GOT3 (cell line): ENCODE measurements at regions not wholly inside any gene's neighbourhood (a gene's known extent, or its start where the extent isn't known, plus 50 kb on each side); places are given as distances from the start of the nearest gene placed in this dataset.
"Not testable (repeated sequence)": the region's sequence is repeated elsewhere in the genome, so short reads cannot be mapped to it uniquely, and the experiment has no call there.

Experiments used
- DNase-seq: peaks from one replicate; lab custom pipeline; 2025; ENCODE audit warnings: mixed read lengths; lab: John Stamatoyannopoulos, UW

- no peak for DNase-seq
These were observed 115.9 kb upstream of the RUNX1 start for GRCh38 chr21:35164971-35165483.

DNA sequence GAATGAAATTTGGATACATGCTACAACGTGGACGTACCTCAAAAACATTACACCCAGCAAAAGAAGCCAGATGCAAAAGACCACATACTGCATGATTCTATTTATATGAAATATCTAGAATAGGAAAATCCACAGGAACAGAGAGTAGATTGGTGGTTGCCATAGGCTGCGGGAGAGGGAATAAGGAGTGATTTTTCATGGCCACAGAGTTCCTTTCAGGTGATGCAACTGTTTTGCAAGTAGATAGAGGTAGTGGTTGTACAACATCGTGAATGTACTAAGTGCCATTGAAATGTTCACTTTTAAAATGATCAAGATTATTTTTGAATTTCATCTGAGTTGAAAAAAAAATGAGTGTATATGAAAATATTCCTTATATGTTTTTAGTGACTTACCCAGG, 115.3 kb upstream of the RUNX1 start:
- no peak for DNase-seq

DNA sequence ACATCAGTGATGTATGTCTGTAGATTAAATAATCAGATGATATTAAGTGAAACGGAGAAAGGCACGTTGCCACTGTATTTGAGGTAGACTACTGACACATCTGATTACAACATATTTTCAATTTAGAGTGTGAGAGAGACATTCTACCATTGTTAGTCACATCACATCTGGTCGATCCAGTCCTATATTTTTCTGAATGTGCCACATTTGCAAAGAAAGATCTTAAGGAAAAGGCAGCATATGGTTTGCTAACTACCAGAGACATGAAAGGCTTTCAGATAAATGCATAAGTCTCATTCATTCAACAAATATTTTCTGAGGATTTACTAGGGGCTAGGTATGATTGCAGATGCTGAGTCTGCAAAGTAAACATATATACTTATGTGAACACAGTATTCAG, 114.3 kb upstream of the RUNX1 start:
- DNase-seq: no peak

DNA sequence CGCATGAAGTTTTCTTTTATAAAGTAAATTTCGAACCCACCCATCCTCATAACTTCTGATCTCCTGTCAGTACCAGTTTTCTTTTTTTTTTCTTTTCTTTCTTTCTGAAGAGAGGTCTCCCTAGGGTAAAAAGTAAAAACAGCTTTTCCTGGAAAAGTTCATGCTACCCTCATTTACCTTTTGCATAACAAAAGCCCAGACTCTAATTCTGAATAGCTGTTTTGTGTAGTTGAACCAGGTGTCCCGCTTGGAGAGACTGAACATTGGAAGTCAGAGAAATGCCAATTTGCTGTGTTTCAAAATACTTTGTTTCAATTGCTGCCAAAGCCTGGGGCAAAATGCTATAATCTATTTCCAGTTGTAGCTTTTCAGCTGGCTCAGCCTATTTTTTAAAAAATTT, 113.7 kb upstream of the RUNX1 start:
- DNase-seq: no peak

- no peak for DNase-seq
These were observed 110.8 kb upstream of the RUNX1 start for GRCh38 chr21:35159881-35160280.

DNA sequence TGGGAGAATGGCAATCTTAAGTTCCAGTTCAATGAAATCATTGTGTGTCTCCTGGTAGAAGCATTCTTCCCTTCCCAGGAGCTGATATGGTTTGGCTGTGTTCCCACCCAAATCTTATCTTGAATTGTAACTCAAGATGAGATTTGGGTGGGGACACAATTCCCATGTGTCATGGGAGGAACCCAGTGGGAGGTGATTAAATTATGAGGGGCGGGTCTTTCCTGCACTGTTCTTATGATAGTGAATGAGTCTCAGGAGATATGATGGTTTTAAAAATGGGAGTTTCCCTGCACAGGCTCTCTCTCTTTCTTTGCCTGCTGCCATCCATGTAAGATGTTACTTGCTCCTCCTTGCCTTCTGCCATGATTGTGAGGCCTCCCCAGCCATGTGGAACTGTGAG, 108.3 kb upstream of the RUNX1 start:
- not testable (repeated sequence) for DNase-seq

DNA sequence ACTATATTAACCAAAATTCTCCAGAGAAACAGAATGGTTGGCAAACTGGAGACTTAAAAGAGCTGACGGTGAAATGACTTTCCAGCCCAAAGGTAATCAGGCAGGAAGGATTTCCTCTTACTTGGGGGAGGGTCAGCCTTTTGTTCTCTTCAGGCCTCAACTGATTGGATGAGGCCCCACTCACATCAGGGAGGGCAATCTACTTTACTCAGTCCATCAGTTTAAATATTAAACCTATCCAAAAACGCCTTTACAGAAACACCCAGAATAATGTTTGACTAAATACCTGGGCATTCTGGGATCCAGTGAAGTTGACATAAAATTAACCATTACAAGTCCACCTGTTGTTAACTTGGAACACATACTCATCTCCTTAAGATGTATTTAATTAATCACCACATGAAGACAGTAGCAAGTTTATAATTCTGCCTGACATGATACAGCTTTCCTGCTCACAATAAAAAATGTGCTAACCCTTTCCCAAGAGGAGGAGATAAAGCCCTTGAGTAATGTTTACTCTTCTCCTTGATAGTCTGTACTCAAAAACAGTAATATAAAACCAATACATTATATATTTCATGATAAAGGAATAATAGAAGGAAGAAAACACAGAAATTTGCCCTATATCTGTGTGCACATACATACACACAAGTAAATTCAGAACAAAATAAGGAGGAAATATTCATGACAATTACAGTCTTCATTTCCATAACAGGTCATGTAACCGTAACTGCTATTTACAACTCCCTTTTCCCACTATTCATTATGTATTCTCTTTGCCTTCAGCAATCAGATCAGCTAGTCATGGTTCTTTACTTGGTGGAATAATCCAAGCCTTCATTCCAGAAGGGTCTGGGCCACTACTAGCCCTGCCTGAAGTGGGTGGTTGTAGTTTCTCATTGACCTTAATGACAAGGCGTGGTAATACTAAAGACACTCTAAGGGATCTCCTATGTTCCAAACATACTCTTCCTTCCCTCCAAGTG, 107.5 kb upstream of the RUNX1 start:
- no peak for DNase-seq

DNA sequence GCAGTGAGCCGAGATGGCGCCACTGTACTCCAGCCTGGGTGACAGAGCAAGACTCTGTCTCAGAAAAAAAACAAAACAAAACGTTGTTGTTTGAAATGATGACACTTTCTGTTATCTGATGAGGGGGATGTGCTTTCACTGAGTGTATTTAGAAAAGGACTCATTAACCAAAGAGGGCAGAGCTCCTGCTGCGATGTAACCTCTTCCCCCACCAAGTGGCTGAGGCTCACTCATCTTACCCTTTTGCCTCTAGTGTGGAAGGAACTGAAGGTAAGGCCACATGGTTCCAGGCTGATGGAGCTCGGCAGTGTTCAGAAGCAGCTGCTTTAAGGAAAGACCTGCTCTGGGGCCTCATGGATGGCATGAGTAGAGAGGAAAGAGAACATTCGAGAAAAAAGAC, 105.7 kb upstream of the RUNX1 start:
- DNase-seq: no peak

GRCh38 chr21:35153671-35154070, 104.6 kb upstream of the RUNX1 start:
- DNase-seq: no peak

GRCh38 chr21:35150562-35151226, 101.6 kb upstream of the RUNX1 start:
- DNase-seq: no peak

DNA sequence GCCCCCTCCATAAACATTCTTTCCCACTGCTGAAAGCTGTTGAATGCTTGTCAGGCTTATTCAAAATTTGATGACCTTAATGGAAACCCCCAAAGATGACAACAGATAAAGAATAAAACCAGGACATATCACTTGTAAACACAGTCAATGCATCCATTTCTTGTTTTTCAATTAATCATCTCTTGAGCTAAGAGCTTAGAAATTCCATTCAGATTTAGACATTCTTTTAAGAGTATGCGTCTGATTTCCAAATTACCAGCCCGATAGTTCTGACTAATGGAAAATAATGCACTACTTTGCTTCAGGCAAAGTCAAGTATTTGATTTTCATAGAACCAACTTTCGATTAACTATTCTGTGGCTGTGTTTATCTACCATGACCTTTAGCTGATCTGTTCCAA, 100.6 kb upstream of the RUNX1 start:
- DNase-seq: no peak

DNA sequence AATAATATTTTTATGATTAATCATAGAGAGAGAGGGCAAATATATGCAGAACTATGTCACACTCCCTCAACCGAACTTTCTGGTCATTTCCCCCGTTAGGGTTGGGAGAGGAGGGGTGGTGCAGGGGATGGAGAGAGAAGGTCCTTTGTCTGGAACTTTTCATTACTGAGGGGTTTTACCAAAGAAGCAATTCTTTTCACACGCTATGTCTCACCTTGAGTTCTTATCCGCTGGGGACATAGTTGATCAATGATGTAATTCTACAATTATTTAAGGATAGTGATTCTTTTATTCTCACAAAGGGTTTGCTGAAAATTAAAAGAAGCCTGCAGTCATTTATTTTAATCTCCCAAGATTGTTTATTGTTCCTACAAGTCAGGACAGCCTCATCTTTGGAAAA, 98.3 kb upstream of the RUNX1 start:
- DNase-seq: no peak

DNA sequence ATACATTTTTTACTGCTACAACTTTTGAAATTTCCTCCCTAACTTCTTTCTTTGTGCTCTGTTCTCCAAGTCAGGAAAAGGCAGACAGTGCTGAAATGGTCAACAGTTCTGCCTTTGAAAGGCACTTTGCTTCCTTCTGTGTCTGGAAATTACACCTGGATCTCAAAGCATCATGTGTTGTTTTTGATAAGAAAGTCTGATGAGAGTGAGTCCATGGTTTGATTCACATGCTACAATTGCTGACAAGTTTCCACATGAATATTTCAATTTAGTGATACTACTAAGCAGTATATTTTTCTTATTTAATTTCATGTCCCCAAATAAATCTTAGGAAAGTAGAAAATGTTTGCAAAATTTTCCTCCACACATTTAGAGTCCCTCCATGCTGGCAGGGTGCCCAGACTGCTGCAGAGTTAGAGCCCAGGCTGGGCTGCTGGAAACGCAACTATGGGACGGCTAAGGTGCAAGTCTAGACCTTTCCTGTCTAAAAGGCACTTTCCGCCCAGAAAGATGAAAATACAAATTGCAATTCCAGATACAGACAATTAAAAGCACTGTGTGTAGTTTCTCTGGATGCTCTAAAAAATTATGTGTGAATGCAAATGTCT, 96.6 kb upstream of the RUNX1 start:
- DNase-seq: no peak

DNA sequence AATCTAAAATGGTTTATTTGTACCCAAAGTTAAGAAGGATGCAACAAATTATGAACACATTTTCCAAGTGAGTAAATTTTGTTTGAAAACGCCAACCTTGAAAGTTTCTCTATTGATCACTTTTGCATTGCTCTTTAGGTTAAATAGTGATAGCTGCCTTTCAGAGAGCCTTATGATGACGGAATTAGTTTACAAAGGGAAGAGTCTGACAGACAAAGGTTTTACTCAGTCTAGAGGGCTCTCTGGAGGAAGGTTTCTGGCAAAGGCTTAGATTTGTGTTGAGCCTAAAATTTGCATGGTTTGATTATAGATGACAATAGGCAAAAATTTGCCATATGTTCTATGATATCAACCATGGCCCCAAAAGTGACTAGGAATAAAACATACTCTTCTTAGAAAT, 95.9 kb upstream of the RUNX1 start:
- DNase-seq: no peak

GRCh38 chr21:35142036-35142815, 93.1 kb upstream of the RUNX1 start:
- DNase-seq: no peak

- no peak for DNase-seq
These were observed 90.2 kb upstream of the RUNX1 start for GRCh38 chr21:35139382-35139715.

DNA sequence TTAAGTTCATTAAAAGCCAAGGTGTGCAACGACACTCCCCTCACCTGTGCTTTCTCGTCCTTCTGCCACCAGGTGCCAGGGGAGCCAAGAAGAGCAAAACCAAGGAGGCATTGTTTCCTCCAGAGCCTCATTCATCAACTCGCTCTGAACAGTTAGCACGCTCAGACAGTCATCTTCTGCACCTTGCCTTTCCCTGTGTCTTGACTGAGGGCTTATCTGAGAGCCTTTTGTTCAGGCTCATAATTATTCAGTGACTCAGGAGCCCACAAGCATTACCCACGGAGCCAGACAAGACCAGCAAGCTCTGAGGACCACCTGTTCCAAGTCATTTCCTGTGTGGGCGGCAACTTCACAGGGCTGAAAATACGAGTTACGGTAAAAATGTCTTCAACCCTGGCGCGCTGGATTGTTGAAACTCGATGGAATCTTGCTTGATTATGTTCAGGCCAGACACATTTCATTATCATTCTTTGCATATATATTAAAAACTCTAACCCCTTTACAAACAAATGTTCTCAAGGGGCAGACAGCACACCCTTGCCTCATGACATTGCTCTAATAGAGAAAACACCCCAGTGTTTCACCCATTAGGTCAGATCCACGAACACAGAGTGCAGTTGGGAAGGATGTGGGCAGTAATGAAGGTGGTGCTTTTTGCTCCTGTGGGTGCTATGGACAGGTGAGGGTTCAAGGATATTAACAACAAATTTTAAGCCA, 89.7 kb upstream of the RUNX1 start:
- DNase-seq: no peak

DNA sequence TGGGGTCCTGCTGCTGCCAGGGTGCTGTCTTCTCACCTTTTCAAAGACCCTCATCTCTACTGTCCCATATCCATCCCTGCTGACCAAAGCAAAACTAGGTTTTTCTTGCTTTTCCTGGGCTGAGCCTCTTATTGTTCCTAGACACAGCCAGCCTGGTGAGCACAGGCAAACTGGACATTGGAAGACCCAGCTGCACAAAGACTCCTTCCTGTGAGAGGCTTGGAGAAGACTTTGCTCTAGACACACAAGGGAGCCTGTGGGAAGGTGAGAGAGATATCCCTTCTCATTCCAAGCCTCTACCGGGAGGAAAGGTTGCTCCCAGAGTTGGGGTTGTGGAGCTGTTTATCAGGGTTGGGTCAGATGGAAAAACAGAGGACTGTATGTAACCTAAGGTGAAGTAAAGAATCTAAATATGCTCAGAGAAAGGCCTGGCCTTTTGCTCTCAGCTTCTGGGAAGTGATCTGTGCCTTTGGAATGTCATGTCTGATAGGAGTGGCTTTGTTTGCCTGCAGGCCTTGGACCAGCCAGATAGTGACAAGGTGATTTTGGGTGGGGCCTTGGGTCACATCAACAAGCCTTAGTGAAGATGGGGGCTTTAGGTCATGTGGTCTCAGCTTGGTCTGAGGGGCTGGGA, 87.6 kb upstream of the RUNX1 start:
- no peak for DNase-seq

DNA sequence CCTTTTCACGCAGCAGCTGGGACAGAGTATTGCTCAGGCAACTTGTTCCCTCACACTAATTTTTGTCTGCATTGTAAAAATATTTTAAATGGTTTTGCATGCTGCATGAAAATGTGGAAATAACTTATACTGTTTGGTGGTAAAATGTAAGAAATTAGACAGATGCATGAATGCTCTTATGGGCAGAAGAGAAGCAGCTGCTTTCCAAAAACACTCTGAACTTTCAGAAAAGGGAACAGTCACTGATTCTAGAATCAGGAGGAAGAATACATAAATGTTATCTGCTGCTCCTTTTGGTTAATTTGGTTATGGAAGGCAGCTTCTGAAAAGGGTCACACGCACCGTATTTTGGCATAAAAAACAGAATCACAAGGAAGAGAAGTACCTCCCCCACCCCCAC, 87.0 kb upstream of the RUNX1 start:
- no peak for DNase-seq

- DNase-seq: no peak
These were observed 86.4 kb upstream of the RUNX1 start for GRCh38 chr21:35135481-35135880.

- DNase-seq: no peak
These were observed 85.2 kb upstream of the RUNX1 start for GRCh38 chr21:35134309-35134708.
